Middle frontal gyrus (tissue), 1 donor: ENCODE measurements at regions not wholly inside any gene's neighbourhood (a gene's known extent, or its start where the extent isn't known, plus 50 kb on each side); places are given as distances from the start of the nearest gene placed in this dataset.
"Not testable (repeated sequence)": the region's sequence is repeated elsewhere in the genome, so short reads cannot be mapped to it uniquely, and the experiment has no call there.

Experiments used
- DNase-seq: peaks from one replicate; pipeline ENCODE4 v3.0.0-alpha.2; 2015; ENCODE audit warnings: low spot score; ENCODE audit errors: extremely low spot score

DNA sequence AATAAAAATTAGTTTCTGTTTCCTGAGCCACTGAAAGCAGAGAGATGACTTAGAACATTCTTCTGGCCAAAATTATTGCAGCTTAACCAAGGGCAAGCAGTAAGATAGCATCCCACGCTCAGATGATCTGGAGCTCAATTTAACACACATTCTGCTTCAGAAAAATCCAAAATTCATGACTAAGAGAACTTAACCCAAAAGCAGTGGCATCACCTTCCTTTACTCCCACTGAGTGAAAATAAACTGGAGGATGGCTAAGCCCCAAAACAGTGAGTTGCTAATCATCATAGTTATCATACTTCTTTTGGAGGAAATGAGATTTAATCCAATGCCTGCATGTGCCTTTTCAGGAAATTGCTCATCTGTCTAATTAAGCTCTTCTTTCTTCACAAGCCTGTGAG is 195.4 kb downstream of the DUSP6 start:
- no peak for DNase-seq

DNA sequence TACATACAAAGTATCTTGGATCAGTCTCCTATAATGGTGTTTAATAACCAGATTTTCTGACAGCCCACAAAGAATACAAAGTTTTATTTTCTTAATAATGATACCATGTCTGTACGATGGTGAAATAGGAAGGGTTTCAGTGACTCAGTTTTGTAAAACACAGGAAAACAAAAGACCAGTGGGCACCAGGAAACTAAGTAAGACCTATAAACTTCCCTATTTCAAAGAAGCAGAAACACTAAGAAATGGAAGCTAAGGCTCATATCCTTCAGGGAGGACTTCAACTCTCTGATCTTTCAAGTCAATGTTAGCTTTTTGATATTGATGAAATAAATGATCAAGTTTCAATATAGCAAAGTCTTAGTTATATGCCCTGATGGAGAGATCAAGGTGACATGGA is 196.0 kb downstream of the DUSP6 start:
- DNase-seq, result no peak

DNA sequence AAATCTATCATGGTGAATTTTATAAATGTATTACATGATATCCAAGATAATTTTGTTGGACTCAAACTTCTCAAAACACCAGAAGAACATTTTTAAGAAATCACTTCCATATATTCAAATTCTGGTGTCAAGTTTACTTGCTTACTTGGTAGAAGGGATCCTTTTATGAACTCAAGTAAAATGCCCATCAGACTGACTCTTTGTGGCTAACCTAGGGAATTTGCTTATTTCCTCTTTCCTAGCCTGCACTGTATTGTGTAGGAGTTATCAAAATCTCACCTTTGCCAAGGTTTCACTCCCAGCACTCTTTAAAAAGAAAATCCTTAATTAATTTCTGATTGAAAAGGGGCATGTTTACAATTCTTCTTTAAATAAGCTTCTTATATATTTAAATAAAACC is 196.5 kb downstream of the DUSP6 start:
- no peak for DNase-seq

DNA sequence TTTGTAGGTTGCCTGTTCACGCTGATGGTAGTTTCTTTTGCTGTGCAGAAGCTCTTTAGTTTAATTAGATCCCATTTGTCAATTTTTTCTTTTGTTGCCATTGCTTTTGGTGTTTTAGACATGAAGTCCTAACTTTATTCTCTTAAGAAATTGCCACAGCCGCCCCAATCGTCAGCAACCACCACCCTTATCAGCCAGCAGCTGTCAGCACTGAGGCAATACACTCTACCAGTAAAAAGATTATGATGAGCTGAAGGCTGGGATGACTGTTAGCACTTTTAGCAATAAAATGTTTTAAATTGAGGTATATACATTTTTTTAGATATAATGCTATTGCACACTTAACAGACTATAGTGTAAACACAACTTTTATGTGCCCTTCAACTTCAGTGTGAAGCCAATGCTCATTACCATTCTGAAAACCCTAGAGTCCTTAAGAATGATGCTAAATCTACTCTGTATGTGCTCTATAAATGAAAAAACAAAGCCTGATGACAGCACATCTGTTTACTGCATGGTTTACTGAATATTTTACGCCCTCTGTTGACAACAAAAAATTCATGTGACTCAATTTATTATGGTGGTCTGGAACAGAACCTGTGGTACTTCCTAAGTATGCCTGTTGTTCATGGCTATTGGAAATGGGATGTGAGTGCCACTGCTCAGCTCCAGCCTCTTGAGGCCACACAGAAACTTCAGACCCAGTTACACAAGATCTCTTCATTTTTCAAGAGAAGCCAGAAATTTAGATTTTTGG is 197.4 kb downstream of the DUSP6 start:
- DNase-seq, result no peak

DNA sequence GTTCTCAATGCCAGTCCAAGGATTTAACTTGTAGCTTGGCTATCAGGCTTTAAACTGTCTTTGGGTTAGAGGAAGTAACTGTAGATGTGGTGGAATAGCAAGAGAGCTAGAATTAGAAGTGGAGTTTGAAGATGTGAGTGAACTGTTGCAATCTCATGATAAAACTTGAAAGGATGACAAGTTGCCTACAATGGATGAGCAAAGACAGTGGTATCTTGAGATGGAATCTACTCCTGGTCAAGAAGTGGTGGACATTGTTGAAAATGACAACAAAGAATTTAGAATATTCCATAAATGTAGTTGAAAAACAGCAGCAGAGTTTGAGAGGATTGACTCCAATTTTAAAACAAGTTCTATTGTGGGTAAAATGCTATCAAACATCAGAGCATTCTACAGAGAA is 199.0 kb downstream of the DUSP6 start:
- no peak for DNase-seq

DNA sequence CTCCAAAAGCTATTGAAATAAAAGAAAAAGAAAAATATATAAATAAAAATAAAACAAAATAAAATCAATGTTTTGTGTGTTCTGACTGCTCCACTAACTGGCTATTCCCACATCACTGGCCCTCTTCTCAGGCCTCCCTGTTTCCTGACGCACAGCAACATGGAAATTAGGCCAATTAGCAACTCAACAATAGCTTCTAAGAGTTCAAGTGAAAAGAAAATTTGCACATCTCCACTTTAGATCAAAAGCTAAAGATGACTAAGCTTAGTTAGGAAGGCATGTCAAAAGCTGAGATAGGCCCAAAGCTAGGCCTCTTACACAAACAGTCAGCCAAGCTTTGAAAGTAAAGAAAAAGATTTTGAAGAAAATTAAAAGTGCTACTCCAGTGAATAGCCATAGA is 200.8 kb downstream of the DUSP6 start:
- DNase-seq, result no peak

DNA sequence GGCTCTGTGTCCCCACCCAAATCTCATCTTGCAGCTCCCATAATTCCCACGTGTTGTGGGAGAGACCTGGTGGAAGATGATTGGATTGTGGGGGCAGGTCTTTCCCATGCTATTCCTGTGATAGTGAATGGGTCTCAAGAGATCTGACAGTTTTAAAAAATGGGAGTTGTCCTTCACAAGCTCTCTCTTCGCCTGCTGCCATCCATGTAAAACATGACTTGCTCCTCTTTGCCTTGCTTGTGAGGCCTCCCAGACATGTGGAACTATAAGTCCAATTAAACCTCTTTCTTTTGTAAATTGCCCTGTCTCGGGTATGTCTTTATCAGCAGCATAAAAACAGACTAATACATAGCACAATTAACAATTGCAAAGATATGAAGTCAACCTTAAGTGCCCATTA is 201.5 kb downstream of the DUSP6 start:
- DNase-seq, result not testable (repeated sequence)

DNA sequence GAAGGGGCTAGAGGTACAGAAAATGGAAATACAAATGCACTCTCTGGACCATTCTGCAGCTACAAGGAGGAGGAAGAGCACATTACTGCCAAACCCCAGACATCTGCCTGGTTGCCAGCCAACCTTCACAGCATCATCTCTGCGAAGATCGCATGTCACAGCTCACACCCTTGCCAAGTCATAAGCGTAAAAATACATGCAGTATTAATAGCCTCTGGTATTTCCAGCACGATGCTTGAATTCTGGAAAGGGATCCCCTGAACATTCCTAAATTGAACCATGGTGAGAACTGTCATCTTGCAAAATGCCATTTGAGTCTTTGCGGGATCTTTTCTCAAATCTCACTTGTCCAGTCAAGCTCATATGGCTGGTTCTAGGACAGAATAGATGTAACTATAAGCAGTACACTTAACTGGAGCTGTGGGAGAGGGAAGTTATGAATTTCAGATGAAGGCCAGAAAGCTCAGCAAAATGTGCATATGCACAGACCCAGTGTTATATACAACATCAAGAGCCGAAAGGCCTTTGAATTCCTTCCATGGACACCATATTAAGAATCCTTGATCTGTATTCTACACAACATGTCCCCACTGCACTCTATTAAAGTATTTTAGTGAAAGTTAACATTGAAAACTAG is 211.6 kb downstream of the DUSP6 start:
- DNase-seq, result peak; percentile 66

DNA sequence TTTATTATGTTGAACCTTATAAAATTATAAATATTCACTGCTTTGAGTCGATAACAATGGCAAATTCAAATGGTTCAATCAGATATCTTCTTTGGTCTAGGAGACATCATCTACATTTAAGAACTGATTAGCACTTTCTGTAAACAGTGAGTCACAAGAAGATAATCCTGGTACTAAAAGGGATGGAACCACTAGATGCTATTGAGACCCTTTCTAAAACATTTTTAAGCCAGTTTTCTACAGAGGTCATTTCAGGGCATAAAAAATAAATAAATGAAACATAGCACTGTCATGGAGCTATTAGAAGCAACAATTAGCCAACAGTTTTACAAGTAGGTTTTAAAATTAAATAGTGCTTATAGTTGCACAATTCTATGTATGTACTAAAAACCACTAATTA is 212.2 kb downstream of the DUSP6 start:
- no peak for DNase-seq

DNA sequence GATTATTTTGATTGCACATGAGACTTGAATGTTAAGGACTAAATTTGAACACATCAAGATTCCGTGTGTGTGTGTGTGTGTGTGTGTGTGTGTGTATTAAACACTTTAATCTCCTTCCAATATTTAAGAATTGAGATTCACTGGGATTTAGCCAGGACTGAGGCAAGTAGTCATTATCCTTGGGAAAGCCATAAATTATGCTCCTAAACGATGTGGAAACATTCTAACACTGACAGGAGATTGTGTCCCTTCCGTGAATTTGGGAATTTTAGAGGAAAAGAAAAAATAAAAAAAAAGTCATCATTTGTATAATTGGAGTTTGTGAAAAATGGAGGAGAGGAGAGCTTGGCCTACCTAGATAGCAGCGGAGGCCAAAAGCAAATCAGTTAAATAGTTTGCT is 212.9 kb downstream of the DUSP6 start:
- DNase-seq, result no peak

DNA sequence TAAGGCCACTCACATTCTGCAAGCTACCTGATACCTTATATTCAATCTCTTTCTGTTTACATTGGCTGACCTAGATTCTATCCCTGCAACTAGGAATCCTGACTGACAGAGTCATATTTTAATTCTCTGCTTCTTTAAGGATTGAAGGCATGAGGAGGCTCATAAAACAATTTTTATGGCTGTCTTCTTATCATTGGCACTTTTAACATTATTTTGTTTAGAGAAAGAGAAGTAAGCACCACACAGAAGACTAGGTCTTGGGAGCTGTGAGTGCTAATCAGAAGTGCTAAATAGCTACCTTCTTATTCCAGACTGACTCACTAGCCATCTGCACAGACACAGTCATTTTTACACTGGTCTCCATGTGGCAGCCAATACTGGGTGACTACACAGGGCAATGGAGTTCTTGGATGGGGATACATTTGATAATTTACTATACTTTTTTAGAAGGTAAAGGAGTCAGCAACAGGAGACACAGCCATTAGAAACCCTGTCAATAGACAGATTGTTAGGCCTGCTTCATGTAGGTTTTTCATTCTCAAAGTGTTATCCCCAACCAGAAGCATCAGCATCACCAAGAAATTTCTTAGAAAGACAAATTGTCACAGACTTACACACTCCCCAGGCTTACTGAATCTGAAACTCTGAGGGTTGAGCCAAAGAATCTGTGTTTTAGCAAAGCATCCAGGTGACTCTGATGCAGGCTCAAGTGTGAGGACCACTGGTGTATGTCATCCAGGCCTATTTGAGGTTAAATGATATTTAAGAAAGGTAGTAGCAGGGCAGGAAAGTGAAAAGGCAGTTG is 214.1 kb downstream of the DUSP6 start:
- DNase-seq, result no peak

DNA sequence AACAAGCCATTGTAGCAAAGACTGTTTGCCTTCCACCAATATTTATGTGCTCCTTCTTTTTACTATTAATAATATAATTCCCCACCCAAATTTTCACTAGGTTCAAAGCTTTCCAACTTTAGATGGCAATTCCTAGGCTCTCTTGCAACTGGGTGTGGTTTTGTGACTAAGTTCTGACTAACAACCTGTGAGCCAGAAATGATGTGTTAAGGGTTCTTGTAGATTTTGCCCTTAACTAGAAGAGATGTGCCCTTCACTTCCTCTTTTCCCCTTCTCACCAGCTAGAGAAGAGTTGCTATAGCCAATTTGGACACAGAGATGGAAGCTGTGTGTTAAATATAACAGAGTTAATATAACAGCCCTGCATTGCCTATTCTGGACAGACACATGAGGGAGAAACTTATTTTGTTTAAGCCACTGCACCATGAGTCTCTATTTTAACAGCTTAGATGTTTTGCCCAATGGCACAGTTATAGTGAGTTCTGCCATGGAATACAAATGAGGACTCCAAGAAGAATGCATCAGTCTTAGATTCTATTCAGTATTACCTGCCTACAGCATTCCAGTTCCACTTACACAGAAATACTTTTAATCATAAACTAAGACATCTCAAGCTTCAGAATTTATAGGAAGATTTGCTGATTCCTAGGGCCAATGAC is 216.2 kb downstream of the DUSP6 start:
- no peak for DNase-seq

DNA sequence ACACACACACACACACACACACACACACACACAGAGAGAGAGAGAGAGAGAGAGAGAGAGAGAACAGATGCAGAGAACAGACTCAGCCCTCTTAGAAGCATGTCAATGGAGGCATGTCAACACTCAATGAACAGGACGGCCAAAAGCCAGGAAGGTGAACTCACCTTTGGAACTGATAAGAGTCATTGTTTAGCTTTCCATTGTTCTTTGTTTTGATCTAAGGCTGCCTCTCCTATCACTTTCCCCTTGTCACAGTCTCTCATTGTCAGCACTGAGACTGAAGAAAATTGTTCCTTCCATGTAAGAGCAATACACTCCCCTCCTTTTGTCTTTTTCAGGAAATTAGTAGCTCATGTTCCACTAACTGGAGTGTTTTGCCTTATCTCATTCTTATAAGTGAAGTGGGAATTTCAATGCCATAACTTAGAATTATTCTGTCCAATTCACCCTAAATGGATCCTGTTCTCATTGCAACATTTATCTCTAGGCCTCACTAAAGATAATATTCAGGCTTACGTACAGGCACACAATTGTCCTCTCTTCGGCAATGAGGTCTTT is 218.0 kb downstream of the DUSP6 start:
- no peak for DNase-seq

DNA sequence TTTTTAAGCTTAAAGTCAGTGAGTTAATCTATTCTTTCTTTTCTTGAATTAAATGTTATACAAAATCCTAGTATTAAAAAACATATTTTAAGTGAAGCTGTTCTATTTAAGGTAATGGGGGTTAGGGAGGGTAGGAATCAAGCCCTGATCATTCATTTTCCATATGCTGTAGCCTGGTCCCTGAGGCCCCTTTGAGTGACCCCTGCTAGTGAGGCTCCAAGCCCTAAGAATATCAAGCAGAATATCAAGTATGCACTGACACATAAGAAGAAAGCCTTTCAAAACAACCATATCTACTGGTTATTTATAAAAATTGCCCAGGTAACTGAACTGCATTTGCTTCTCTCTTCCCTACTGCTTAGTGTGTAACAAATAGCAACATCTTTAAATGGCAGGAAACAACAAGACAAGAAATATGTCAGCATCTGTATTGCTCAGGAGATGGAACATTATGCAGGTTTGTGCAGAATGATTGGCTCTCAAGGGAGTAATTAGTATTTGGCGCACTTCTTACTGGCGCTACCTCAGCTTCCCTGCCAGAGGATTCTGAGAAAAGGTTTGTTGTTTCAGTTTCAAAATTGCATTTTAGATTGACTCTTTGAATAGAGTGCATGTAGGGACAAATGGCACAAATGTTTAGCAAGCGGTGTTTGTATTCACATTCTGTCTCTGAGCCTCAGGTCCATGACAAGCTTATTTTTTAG is 223.0 kb downstream of the DUSP6 start:
- DNase-seq, result no peak

DNA sequence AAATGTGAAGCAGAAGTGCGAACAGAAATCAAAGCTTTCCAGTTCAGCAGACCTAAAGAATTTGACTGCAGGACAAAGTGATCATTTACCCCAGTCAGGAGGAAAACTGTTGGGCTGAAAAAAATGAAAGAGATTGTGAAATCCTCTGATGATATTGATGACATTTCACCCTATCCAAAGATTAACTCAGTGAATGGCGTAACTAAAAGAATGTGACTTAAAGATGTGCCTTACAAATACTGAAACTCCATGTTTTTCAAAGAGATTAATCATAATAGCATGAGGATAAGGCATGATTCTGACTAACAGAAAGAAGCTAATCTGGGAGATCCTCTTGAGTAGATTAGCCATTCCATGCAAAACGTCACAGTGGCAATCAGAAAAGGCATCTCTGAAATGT is 225.6 kb downstream of the DUSP6 start:
- no peak for DNase-seq

DNA sequence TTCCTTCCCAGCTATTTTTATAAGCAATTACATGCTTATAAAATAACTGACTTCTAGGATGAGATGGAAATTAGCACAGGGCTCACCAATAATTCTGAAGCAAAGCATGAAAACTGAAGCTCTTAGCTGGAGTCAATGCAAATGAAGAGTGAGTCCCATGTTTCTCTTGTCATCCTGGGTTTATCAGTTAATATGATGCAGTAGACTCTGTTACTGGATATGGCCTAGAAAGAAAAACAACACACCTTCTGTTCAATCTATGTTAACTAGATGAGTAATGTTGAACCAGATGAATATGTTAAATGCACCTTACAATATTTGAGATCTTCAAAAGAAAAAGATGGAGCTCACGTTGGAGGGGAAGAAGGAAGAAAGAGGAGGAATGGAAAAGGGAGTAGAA is 229.4 kb downstream of the DUSP6 start:
- no peak for DNase-seq

DNA sequence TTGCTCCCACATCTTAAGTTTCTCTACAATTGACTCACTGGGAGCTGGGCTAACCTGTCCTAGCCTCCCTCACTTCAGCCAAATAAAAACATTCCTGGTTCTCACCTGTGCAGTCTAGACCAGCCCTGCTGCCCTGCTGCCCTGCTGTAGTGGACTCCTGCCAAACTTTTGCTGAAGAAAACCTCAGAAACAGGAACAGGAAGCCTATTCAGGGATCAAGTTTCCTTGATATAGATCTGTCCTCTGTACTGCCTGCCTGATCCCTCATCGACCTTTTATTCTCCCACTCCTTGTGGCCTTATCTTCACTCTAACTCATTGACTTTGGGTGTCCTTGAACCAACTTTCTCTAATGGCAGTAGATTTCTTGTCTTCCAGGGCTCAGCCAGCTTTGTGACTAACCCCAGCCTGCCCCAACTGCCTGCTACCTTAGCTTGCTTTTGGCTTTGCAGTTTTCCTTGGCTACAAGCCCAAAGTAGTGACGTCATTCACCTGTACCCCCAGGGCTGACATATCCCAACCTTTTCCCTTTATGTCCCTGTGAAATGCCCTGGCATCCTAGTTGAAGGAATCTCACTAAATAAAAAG is 234.8 kb downstream of the DUSP6 start:
- no peak for DNase-seq

DNA sequence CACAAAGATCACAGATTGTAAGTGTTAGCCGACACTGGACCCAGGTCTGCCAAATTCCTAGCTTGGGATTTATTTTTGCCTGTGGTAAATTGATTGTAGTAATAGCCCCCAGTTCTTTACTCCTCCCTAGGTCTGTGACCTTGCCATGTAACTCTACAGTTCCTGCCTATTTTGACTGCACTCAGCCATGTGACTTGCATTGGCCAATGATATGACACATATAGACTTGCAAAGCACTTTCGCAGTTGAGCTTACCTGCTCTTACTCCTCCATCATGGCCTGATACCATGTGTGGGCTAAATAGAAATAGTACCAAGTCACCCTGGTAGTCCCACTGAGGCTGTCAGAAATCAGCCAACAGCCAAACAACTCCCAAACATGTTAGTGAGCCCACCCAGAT is 240.3 kb downstream of the DUSP6 start:
- no peak for DNase-seq

DNA sequence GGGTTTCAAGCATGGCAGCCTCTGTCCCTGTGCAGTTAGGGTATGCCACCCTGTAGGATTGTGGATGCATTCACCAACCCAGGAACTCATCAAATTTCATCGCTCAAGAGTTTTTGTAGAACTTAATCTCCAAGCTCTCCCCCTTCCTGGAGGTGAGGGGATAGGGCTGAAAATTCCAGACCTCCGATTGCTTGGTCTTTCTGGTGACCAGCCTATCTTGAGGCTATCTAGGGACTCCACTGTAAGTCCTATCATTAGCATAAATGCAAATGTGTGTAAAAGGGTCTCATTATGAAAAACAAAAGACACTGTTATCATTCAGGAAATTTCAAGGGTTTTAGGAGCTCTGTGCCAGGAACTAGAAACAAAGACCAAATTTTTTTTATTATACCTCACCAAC is 244.0 kb downstream of the DUSP6 start:
- no peak for DNase-seq

DNA sequence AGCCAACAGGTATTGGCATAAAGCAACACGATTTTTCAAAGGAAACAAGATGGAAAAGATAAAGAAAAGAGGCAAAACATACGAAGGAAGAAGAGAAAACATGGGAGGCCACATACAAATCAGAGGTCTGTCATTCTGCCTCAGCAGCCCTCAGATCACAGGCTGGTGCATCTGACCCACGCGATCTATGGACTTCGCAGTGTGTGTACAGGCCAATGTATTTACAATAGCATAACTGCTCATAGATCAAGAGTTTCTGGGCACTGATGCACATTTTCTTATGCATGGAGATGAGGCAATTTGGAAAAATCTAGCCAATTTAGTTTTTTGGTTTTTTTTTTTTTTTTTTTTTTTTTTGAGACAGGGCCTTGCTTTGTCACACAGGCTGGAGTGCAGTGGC is 245.4 kb downstream of the DUSP6 start:
- DNase-seq, result no peak

DNA sequence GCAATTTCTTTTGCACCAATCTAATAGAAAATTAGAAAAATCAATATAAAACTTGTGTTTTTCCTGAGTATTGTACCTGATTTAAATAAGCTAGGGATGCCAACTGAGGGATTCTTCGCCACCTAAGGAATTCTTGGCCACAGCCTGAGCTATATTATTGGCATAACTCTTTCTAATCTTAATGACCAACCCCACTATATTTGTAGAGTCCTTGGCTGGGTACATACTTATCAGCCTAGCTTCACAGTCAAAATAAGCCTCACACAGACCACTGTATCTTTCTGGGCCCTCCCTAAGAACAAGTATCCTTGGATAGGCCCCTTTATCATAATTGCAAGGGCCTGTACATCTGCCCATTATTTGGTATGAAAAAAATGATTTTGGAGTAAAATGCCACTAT is 247.1 kb downstream of the DUSP6 start:
- no peak for DNase-seq
